ENCODE measurements at regions not wholly inside any gene's neighbourhood (a gene's known extent, or its start where the extent isn't known, plus 50 kb on each side); places are given as distances from the start of the nearest gene placed in this dataset.

DNA sequence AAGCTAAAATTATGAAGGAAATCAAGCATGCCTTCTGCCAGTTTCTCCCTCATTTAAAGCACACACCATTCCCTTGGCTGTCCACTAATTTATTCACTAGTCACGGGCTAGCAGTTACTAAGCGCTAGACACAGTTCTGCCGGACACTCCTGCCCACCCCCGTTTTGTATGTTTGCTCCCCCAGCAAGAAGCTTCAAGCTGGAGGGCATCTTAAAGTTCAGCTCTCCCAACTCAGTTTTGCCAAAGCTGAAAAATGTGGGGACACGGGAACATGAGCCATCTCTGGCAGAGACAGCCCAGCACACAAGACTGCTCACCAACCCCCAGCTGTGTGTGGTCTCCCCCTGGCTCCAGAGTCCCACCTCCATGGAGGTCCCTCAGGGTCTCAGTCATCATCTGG lies 263.6 kb downstream of the BRD1 start:
- DNase-seq: no peak

DNA sequence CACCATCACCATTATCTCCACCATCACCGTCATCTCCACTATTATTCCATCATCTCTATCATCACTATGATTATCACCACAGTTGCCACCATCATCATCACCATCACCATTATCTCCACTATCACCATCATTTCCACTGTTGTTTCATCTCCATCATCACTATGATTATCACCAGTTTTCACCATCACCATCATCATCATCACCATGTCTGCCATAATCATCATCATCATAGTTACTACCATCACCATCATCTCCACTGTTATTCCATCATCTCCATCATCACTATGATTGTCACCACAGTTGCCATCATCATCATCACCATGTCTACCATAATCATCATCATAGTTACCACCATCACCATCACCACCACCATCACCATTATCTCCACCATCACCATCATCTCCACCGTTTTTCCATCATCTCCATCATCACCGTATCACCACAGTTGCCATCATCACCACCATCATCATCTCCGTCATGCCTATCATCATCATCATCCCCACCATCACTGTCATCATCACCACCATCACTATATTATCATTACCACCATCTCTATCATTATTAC lies 264.9 kb downstream of the BRD1 start:
- DNase-seq: no peak

DNA sequence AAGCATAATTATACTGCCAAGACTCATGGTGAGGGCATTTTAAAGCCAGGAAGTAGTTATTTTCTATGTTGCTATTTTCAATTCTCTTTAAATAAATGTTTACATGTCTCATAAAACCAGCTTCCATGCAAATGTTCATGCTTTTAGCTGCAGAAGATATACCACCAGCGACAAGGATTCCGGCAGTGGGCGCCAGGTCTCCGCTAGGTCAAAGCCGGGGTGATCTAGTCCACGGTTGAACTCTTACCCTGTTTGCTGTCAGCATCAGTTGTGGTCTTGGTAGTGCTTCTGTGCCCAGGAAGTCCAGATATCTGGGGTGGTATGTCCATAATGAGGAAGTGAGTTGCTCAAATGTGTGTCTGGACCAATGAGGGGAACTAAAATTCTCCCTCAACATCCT lies 265.7 kb downstream of the BRD1 start:
- no peak for DNase-seq

DNA sequence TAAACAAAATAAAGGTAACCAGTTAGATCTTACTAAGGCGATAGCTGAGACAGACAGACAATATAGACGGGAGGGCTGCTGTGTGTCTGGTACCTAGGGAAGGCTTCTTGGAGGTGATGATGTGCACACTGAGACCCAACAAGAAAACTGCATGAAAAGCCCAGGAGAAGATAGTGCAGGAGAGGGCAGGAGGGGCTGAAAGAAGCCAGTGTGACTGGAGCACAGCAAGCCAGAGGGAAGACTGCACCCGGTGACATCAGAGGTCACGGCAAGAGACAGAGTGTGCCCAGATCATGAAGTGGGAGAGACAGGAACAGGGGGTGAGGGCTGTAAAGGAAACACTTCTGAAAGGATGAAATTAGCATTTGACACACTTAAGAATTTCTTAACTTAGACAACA lies 266.3 kb downstream of the BRD1 start:
- no peak for DNase-seq

DNA sequence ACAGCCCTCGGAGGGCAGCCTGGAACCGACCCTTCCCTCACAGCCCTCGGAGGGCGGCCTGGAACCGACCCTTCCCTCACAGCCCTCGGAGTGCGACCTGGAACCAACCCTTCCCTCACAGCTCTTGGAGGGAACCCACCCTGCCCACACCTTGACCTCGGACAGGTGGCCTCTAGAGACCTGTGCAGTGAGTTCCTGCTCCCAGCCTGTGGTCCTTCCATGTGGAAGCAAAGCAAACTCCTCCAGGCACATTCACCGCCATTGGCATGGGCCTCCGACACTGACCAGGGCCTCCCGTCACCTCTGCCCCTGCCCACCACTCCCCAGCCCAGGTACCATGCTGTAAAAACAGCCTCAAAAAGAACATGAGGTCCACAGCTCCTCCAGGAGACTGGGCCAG lies 272.1 kb downstream of the BRD1 start:
- DNase-seq: no peak

DNA sequence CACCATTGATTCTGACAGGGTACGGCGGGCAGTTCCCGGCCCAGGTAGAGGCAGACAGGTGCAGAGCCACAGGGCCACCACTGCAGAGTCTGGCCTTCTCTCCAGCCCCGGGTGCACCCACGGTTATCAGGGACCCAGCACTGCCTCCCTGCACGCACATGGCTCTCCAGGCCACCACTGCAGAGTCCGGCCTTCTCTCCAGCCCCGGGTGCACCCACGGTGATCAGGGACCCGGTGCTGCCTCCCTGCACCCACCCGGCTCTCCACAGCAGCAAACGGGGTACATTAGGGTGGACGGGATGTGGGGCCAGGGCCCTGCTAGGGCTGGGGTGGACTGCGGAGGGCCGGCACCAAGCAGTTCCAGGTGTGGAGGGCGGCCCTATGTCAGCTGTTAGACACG lies 272.9 kb downstream of the BRD1 start:
- DNase-seq: no peak

DNA sequence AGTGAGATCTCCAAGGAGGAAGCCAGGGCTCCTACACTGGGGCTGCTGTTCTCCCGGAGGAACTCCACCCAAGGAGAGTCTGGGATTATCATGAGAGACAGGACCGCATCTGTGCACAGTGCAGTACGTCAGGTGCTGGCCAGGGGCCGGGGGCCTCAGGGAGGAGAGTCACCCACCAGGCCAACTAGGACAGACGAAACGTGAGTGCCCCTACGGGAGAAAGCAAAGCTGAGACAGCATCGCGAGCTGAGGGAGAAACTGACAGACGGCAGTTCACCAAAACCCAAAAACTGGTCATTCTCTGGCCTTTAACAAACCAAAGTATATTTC lies 273.4 kb downstream of the BRD1 start:
- no peak for DNase-seq

DNA sequence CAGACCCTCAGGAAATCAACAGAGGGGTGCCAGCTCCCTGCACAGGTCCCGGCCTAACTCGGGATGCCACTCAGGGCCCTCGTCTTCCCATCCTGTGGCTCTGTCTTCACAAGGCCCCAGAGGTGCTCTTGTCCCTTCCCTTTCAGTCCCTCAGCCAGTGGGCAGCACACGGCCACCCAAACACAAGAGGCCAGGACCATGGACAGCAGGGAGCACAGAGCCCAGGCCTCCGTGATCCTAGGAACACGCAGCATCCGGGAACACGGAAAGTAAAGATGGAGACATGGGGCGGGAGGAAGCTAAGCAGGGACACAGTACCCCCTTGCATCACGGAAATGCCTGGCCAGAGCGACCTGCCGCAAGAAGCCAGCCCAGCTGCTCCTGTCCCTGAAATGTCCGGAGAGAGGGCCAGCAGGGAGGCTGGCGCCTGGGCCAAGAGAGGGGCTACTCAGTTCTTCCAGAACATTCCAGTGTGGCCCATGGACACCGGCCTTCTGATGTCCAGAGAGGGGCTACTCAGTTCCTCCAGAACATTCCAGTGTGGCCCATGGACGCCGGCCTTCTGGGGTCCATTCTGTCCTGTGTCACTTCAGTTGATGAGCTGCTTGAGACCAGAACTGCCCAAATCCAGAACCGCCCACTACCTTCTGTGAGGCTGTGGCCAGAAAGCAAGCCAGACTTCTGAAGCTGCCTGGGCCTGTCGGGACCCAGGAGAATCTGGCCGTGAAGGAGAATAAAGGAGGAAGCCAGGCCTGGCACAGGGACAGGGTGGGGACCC lies 274.0 kb downstream of the BRD1 start:
- DNase-seq: no peak

DNA sequence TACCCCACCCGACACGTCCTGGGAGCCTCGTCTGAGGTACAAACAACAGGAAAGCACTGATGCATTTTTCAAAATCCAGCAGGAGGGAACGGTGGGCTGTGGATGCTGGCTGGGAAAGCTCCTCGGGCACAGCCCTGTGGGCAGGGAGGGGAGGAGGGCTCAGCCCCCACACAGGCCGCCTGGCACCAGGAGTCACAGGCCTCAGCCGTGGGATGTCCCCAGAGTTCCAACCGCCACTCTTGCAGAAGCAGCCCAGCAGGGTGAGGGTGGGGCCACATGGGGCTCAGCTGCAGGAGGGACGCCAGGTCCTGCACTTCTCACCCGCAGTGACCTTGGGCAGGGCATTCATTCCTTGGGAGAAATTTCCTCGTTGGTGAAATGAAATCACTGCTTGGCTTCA lies 274.6 kb downstream of the BRD1 start:
- no peak for DNase-seq

DNA sequence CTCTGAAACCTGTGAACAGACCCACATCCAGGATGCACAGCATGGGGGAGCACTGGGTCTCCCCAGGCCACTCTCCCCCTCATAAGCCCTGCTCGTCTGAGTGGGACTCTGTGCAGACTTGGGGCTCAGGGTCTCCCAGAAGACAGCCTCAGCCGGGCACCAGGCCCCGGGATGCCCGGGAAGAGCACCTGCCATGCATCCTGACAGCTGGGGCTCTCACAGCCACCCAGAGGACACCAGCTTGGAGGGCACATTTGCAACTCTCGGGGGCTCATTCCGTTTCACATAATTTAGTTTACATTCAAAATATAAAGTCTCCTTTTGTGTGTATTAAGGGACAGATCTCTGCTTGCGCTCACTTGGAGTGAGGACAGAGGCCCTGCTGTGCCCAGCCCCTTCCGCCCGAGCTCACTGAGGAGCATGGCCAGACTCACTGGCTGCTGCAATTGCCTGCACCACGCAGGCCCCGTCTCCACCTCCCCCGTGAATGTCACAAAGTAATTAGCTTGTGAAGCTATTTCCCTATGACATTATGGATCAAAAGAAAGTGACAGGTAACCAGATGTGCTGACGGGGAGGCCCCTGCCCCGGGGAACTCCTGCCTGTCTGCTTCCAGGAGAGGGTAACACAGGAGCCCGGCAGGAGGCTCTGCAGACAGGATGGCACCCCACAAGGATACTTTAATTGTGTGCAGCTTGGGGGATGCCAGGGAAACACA lies 275.6 kb downstream of the BRD1 start:
- no peak for DNase-seq

DNA sequence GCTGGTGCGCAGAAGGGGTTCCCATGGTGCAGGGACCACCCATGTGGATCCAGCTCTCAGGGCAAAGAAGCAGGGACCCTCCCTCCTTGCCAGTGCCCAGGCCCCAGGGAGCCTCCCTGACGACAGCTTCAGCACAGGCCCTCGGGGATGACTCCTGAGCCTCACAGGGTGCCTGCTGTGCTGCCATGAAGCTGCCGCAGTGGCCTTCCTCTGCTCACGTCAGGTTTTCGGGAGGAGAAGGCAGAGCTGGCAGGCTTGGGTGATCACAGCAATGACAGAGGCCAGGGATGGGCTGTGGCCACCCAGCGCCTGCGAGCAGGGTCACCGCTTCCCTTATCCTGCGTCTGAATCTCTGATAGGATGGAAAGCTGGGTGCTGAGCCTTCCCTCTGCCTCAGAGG lies 276.2 kb downstream of the BRD1 start:
- DNase-seq: no peak

DNA sequence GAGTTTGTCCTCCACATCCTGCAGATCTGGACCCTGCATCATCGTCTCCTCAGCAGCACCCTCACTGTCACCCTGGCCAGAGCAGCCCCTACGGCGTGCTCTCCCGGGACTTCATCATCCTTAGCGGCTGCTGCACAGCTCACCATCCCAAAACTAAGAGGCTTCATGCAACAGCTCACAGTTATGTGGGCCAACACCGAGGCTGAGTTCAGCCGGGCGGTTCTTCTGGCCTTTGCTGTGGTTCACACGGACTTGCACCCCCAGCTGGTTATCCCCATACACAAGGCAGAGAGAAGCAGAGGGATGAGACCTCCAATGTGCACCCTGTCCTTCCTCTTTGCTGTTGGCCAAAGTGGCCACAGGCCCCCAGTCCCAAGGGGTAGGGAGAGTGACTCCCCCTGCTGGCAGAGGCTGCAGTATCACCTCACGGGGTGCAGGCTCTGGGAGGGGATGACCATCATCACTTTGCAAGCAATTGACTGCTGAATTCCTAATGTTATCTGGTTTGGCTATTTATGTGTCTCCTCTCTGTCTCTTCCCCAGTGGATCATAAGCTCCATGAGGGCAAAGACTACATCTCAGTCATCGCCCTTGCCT lies 276.8 kb downstream of the BRD1 start:
- no peak for DNase-seq

DNA sequence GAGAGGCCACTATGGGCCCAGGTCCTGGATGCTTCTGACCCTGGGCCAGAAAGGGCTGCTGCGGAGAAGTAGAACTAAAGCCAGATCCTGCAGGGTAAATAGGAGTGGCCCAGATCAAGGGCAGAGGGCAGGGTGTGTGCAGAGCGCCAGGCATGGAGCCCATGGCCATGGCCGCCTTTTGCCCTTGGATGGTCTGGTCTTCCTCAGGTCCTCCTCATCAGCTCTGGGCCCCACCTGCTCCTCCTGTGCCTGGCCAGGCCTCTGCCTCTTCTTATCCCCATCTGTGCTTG lies 277.6 kb downstream of the BRD1 start:
- no peak for DNase-seq

DNA sequence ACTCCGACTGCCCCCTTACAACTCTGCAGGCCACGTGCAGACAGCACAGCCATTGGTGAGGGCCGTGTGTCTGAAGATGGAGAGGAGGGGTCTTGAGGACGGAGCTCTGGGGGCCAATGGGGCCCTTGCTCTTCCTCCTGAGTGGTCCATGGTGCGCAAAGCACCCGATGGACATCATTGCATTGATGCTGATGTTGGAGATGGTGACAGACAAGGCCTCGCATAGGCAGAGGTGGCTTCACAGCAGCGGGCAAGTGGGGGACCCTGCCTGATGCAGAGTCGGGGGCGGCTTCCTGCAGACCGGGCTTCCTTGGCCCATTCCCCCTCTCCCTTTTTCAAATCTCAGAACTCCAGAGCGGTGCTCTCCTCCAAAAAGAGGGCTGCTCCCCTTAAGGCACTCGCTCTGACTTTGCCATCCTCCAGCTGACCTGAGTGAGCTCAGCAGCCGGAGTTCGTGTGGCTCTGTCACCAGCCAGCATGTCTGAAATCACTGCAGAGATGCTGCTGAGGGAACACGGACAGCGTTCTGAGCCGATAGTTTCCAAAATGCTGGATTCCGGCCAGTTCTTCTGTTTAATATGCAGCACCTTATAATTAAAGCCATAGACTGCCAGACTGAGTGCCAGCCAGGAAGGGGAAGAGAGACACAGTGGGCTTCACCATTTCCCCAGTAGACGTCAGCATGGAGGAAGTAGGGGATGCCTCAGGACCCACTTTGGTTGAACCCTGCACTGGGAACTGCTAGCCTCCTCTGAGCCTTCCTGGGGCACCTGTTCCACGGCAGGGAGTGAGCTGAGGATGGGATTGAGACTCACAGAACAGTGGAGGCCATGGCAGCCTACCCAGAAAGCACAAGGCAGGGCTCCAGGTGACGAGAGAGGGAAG lies 278.2 kb downstream of the BRD1 start:
- no peak for DNase-seq

DNA sequence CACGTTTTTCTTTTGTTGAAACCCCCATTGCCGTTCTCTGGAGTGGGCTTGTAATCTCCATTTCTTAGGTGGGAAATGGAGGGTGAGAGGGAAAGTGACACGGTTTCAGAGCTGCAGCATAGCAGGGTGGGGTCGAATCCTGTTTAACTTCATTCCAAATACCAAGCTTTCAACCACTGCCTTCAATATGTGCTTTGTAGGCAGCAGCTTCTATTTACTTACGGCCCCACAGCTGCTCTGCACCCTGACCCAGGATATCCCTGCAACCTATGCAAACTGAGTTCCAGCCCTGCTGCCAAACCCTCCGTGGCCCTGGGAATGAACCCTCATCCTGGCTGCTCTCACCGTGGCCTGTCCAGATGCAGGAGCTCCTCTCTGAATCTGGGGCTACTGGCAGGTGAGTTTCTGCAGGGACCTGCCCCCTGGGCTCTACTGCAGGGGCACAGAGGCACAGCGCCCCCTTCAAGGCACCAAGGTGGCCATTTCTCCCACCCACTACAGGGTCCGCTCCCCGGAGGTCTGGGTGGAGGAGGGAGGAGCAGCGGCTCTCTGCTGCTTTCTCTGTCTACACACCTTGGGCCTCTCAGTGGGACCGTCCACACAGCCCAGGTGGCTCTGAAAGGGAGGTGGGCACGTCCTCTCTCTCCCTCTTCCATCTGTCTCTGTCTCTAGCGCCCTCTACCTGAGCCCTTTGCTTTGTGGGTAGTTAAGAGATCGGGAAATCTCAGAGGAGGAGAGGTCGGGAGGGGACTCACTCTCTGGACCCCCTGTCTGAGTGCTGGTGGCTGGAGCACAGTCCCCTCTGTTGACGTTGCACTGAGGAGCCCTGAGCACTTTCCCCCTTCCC lies 279.1 kb downstream of the BRD1 start:
- no peak for DNase-seq

DNA sequence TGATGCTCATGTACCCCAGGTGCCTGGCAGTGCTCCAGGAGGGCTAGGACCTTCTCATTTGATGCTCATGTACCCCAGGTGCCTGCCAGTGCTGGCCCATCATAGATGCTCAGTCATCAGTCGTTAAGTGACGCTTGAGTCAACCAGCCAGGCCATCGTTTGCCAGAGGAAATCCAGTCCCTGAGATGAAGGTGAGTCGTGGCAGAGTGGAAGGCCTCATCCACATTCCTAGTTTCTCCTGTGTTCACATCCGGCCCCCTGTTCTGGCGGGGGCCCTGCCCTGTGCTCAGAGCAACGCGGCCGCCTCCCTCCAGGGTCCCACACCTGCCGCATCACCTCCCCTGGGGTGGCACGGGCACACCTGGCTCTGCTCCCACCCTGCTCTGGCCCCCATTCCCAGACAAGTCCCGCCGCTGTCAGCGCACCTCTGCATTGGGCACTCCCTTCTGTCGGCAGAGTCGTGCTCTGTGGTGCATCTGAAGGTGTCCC lies 279.9 kb downstream of the BRD1 start:
- DNase-seq: no peak

DNA sequence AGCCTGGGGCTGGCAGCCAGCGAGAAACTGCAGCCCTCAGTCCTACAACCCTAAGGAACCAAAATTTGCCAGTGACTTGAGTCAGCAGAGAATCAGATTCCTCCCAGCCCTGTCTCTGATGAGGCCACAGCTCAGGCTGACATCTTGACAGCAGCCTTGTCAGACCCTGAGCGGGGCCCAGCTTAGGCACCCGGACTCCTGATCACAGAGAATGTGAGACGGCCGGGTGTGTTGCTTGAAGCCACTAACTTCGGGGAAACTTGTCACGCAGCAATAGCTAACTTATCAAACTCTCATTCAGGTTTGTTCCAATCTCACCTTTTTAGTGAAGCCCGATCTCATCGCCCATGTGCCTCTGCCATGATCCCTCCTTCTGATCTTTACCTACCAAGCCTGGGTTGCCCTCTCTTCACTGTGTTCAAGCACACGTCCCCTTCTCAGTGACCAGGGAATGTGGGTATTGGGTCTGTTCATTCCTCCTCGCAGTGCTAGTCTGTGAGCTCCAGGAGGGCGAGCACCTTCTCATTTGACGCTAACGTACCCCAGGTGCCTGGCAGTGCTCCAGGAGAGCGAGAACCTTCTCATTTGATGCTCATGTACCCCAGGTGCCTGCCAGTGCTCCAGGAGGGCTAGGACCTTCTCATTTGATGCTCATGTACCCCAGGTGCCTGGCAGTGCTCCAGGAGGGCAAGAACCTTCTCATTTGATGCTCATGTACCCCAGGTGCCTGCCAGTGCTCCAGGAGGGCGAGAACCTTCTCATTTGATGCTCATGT lies 280.7 kb downstream of the BRD1 start:
- no peak for DNase-seq

DNA sequence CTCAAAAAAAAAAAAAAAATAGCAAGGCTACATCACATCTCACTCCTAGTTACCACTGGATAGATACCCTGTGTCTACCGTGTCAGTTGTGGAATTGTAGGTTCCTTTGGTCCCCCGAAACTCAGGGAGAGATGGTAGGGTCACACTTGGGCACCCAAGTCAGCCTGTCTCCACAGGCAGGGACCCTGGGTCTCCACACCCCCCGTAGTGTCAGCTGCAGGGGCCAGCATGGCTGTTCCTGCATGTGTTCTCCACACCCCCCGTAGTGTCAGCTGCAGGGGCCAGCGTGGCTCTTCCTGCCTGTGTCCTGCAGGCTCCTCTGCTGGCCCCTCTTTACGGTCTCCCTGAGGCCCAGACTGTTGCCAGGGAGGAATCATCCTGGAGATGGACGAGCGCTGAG lies 282.1 kb downstream of the BRD1 start:
- no peak for DNase-seq

DNA sequence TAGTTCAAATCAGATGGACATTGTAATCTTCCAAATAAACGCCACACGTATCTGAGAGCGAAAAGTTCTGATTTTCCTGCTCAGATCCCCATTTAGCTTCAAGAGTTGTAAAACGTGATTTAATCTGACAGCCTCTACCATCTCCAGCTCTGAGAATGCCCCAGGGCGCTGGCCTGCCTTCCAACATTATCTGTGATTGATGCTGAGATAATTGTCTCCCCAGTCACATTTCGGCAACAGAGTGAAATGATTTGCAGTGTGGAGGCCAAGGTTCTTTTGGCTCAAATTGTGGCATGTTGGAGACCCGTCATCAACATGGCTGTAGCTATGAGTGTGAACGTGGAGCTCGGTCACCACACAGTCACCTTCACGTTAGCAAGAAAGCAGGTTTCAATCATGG lies 283.4 kb downstream of the BRD1 start:
- DNase-seq: no peak

DNA sequence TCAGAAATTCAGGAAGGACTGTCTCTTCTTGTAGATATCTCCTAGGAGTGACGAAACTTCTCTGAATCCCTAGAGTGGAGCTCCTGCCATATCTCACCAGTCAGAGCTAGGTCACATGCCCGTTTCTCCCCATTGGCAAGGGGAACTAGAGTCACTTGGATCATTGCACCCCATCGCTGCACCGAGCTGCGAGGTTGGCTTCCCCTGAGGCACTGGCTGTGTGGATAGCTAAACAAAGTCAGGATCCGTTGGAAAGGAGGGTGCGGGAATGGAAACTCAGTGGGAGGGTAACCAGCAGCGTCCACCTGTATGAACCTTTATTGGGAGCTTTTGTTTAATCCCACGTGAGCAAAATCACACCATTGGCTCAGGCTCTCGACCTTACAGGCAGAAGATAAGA lies 283.8 kb downstream of the BRD1 start:
- no peak for DNase-seq

DNA sequence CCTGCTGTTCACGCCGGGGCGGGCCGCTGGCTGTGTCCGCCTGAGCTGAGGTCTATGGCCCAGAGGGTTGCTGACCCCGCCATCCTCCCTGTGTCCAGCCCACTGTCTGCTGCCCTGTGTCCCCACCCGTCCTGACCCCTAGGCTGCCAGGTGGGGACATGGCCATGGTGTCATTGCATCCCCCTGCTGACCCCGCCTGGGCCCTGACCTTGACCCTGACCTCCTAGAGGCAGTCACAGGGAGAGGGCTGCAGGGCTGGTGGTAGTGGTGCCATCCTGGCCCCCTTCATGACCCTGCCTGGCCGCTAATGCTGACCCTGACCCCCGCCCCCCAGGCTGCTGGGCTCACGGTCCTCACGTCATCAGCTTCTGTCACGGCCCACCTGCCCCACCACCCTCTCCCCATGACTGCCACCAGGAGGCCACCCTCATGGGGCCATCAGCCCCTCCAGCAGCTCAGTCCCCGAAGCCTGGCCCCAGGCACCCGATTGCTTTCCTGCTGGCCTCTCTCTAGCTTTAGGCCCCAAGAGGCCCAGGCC lies 285.9 kb downstream of the BRD1 start:
- DNase-seq: no peak

All from CD4-positive, alpha-beta T cell treated with Interleukin-1 beta for 1 hour (primary cell).